GM12873 (cell line): ENCODE measurements at regions not wholly inside any gene's neighbourhood (a gene's known extent, or its start where the extent isn't known, plus 50 kb on each side); places are given as distances from the start of the nearest gene placed in this dataset.

ENCODE experiments used
- TF ChIP-seq, protein P1 (sequence below): IDR thresholded peaks from 2 replicates; pipeline ENCODE4 v1.5.1; 2012; ENCODE audit warnings: low read depth, mild to moderate bottlenecking, moderate library complexity, low read length, control low read depth; ENCODE audit not compliant: insufficient read depth; ENCODE audit errors: missing control alignments

DNA sequence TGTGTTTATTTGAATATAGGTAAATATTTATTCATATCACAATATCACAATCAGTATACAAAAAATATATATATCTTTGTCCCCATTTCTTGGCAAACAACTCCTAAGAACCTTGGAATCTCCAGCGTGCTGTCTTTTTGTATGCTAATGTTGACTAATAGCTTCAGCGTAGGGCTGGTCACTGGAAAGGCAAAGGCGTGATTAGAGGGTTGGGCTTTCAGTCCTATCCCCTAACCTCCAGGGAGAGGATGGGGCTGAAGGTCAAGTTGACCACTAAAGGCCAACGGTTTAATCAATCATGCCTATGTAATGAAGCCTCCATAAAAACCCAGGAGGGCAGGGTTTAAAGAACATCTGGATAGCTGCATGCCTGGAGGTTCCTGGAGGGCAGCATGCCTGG is 79.6 kb upstream of the BNC2 start:
- TF ChIP-seq, protein P1, sequence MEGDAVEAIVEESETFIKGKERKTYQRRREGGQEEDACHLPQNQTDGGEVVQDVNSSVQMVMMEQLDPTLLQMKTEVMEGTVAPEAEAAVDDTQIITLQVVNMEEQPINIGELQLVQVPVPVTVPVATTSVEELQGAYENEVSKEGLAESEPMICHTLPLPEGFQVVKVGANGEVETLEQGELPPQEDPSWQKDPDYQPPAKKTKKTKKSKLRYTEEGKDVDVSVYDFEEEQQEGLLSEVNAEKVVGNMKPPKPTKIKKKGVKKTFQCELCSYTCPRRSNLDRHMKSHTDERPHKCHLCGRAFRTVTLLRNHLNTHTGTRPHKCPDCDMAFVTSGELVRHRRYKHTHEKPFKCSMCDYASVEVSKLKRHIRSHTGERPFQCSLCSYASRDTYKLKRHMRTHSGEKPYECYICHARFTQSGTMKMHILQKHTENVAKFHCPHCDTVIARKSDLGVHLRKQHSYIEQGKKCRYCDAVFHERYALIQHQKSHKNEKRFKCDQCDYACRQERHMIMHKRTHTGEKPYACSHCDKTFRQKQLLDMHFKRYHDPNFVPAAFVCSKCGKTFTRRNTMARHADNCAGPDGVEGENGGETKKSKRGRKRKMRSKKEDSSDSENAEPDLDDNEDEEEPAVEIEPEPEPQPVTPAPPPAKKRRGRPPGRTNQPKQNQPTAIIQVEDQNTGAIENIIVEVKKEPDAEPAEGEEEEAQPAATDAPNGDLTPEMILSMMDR = no peak

DNA sequence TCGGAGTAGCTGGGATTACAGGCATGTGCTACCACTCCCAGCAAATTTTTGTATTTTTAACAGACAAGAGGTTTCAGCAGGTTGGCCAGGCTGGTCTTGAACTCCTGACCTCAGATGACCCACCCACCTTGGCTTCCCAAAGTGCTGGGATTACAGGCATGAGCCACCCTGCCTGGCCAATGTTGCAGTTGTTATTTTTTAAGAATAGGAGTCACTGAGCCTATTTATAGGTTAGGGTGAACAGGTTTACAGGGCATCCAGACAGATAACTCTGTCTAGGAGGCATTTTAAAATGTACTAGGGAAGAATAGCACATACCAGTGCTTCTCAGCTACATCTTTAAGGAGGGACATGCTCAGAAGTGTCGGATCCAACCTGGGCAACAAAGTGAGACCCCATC is 60.1 kb upstream of the BNC2 start:
- TF ChIP-seq, protein P1 = no peak

DNA sequence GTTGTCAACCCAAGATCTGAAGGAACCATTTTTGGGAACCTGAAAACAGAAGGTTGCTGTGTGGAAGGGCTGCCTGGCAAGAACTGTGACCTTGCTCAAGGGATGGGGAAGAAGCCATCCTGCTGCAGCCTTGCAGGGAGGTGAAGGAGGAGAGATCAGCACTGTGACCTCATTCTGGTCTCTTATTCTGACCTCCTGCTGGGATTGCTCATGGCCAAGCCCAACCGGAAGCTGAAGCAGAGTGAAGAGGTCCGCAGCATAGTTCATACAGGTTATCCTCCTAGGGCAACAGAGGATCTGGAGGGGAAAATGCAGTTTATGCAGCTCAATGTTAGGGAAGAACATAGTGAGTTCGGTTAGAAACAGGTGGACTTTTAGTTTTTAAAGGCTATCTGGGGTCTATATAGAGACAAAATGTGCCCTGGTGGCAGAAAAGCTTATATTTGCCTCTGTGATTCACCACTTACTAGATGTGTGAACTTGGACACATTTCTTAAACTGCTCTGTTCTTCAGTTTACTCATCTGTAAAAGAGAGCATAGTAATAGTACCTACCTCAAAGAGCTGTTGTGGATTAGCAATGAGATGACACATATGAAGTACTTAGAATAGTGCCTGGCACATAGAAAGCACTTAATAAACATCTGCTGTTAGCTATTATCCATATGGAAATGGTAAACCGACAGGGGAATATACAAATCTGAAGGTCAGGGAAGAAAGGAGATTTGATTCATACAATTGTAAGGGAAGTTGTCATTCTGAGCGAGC is 57.9 kb upstream of the BNC2 start:
- TF ChIP-seq, protein P1 = no peak

DNA sequence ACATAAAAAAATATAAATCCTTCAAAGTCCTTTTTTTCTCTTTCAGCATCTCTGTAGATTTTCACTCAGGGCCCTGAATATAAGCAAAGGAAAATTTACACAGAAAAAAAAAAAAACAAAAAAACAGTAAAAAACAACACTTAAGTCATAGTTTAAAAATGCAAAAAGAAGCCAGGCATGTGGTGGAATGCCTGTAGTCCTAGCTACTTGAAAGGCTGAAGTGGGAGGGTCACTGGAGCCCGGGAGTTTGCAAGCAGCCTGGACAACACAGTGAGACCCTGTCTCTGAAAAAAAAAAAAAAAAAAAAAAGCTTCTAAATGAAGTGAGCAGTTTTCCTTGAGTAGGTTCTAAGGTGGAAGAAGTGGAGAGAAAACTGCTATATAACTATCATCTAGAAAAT is 55.0 kb upstream of the BNC2 start:
- TF ChIP-seq, protein P1 = no peak

DNA sequence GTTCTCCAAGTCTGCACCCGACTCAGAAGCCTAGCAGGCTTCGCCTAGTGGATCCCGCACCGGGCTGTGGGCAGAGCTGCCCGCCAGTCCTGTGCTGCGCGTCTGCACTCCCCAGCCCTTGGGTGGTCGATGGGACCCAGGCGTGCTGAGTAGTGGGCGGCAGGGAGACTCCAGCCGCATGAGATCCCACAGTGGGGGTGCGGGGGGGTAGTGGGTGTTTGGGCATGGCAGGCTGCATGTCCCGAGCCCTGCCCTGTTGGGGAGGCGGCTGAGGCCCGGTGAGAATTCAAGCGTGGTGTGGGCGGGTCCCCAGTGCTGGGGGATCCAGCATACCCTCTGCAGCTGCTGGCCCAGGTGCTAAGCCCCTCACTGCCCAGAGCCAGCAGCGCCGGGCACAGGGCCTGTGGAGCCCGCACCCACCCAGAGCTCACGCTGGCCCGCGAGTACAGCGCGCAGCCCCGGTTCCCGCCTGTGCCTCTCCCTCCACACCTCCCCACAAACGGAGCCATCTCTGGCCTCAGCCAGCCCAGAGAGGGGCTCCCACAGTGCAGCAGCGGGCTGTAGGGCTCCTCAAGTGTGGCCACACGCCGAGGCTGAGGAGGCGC is 53.9 kb upstream of the BNC2 start:
- TF ChIP-seq, protein P1 = no peak

DNA sequence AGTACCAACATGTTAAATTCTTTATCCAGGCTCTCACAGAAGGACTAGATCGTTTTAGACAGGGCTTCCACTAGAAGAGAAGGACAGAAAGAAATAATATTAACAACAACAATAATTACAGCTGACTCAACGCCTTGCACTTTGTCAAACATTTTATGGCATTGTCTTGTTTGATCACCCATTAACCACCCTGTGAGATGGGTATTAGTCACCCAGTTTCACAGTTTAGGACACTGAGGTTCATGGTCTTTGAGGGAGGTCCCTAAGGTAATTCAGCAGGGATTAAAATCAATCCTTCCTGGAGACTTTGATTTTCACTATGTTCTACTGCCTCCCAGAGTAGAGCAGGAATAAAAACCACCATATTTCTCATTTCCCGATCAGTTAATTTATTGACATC is 51.4 kb upstream of the BNC2 start:
- TF ChIP-seq, protein P1 = no peak
